ENCODE measurements at regions not wholly inside any gene's neighbourhood (a gene's known extent, or its start where the extent isn't known, plus 50 kb on each side); places are given as distances from the start of the nearest gene placed in this dataset.
"Not testable (repeated sequence)": the region's sequence is repeated elsewhere in the genome, so short reads cannot be mapped to it uniquely, and the experiment has no call there.

DNA sequence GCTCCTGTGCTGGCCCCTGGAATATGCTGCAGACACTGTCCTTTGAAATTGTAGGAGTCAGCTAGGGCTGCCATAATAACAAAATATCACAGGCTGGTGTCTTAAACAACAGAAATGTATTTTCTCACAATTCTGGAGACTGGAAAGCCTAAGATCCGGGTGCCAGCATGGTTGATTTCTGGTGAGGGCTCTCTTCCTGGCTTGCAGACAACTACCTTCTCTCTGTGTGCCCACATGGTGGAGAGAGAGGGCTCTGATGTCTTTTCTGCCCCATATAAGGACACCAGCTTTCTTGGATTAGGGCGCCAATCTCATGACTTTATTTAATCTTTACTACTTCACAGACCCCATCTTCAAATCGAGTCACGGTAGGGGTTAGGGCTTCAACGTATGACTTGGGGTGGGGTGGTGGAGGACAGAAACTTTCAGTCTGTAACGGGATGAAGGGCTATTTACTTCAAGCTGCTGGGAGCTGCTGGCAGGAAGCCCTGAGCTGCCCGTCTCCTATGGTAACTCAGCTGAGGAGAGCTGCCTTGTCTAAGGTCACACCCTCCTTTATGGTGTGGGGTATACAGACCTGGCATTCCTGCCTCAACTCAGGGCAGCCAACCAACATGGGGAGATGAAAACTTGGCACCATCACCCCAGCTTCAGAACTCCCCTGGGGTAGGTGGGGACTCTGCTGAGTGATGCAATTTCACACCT, 142.9 kb upstream of the ZBED5 start:
- DNase-seq = no peak

DNA sequence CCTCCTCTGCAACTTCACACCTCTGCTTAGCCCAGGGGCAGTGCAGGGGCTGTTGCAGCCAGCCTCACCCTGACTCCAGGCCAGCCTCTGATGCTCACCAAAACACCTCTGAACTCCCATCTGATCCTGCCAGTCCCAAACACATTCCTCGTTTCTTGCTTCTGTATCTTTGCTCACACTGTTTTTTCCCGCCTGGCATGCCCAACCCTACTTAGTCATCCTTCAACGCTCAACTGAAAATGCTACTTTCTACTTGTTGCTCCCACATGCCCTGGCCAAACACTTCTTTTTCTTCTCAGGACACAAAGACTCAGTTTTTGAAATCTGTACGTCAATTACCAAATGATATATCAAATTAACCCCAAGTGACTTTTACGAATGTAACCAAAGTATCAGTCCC, 140.8 kb upstream of the ZBED5 start:
- no peak for DNase-seq

DNA sequence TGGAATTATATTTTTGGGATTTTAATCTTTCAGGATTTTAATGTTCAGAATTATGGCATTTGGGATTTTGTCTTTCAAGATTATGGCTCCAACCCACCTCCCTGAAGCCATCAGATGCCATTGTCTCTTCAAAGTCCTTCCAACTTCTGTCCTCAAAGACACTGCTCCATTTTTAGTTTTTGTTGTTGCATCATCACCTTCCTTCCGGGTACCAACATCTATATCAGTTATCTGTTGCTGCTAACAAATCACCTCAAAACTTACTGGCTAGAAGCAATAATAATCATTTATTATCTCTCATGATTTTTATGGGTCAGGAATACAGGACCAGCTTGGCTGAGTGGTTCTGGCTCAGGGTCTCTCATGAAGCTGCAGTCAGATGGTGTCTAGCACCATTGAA, 138.8 kb upstream of the ZBED5 start:
- DNase-seq = no peak

DNA sequence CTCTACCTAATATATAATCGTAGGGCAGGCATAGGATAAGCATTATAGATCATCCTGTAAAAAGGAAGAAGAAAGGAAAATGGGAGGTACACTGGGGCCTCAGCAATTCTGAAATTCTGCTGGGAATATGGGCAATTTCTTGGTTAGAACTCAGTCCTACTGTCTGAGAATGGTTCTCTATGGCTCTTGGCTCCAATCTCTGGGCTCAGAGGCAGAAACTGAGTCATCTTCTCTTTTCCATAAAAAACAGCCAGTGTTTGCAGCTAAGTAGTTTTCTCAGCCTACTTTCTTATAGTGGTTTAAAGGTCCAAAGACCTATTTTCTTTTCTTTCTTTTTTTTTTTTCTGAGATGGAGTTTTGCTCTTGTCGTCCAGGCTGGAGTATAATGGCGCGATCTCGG, 135.8 kb upstream of the ZBED5 start:
- DNase-seq = no peak

DNA sequence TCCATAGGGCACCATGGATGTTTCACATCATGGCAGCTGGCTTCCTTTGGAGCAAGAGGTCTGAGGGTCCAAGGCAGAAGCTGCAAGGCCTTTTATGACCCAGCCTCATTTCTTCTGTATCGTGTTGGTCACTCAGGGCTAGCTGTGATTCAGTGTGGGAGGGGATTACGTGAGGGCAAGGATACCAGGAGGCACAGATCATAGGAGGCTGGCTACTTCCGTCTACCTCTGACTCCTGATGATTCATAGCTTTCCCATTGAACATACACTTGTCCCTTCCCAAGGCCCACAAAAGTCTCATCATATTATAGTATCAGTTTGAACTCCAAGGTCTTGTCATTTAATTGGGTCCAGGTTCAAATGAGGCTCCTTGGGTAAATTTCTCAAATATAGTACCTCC, 135.3 kb upstream of the ZBED5 start:
- no peak for DNase-seq

DNA sequence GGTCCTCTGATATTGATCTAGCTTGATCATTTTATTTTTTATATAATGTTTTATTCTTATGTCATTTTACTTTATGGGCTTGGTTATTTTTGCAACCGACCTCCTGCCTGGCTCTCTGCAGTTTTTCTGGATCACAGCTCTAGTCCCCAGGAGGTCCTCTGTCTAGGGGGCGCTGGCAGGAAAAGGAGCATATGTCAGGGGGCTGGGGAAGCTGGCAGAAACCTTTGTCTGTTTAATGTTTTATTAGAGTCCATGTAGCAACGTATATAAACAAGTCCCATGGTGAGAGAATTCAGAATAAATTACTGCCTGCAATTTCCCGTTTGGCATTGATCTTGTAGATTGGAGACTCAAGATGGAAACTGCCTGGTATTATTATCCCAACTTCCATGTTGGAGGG, 133.5 kb upstream of the ZBED5 start:
- DNase-seq = no peak

DNA sequence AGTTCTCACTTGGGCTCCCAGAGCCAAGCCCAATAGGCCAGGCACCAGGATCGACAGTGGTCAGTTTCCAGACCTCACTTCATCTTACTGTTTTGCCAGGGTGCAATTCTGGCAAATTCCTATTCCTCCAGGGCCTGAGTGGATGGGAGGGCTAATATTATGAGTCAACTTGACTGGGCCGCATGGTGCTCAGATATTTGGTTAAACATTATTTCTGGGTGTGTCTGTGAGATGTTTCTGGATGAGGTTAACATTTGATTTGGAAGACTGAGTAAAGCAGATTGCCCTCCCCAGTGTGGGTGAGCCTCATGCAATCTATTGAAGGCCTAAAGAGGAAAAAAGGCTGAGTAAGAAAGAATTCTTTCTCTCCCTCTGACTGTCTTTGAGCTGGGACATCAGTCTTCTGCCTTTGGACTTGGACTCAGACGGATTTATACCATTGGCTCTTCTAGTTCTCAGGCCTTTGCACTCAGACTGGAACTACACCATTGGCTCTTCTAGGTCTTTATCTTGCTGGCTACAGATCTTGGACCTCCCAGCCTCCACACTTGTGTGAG, 132.9 kb upstream of the ZBED5 start:
- no peak for DNase-seq

DNA sequence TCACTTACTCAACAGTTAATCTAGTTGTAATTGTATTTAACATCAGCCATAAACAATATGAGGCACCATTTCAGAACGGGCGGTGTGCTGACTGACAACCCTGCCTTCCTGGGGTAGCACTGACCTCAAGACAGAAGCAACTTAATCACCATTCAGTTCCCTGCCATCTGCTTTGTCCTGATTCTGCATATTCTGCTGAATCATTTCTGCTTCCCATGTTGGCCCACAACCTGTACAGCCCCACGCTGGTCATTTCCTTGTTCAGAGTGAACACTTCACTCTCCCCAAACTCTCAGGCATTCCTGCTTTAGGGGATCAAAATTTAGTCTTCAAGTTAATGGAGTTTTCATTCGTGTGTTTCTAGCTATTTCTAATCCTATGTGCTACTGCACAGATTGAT, 132.3 kb upstream of the ZBED5 start:
- no peak for DNase-seq

DNA sequence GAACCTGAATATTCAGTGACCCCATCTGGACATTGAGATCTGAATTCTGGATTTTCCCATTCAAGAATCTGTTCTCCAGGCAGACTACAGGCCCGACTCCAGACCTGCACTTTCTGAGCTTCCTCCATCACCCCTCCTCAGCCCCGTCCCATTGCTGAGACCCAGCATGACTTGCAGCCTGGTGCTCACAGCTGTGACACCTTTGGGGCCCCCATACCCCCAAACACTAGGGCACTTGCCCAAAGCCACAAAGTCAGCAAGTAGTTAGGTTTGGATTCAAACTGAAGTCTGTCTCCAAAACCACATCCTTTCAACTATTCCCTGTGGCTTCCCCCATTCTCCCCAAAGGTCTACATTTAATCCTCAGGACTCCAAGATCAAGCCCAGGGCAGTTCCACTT, 128.2 kb upstream of the ZBED5 start:
- DNase-seq = no peak

DNA sequence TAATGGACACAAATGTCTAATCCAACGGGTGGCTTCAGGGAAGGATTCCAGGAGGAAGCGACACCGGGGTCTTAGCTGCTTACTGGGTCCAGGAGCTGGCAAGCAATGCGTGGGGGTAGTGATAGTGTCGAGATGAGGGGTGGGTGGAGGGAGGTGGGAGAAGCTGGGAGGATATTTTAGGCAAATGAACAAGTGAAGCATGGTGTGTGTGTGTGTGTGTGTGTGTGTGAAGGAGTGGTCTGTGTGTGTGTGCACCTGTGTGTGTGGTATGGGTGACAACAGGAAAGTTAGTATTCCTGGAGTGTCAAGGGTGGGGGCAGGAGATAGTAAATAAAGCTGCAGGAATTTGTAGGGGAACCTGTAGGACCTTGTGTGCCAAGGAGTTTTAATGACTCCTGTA, 126.9 kb upstream of the ZBED5 start:
- DNase-seq = no peak

DNA sequence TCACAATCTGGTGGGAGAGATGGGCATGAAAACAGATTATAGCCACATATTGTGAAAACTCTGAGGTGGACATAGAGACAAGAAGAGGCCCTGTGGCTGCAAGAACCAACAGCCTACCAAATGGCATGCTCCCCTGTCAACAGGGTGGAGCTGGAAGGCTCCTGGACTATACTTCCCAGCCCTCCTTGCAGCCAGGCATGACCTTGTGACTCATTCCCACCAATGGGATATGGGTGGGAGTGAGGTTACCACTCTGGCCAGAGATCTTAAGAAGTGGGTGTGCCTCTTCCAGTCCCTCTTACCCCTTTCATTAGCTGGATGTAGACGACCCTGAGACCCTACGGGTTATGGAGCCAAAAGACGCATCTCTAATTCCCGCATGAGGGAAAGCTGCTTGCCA, 126.4 kb upstream of the ZBED5 start:
- DNase-seq = no peak

DNA sequence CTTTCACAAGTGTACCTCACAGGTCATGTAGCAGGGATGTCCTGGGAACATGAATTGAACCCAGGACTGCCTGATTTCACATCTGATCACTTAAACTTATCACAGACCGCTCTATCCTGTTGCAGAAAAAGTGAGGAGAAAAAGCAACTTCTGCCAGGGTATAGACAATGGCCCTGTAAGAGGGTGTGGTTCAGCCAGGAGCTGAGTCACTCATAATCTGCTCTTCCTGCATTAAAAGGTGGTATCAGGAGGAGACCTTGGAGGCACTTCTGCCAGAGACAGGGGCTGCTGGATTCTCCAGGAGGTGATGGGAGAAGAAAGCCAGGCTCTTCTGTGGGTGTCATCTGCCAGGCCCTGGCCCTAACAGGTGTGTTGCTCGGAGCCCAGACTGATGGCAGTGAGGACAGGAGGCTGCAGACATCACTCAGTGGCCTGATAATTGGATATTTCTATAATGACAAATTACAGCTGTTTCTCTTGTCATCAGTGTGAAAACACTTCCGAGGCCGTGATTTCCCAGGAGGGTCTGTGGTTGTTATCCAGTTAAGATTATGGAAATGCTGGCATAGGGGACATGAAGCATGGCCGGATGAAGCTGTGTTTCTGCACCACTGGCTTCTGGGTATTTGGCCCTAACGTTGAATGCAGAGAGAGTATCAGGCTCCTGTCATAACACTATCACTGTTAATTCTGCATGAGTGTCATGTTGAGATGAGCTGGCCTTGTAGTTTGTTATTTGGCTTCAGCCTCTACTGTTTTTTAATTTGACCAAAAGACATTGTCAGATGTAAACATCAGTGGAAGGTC, 125.1 kb upstream of the ZBED5 start:
- DNase-seq = no peak

DNA sequence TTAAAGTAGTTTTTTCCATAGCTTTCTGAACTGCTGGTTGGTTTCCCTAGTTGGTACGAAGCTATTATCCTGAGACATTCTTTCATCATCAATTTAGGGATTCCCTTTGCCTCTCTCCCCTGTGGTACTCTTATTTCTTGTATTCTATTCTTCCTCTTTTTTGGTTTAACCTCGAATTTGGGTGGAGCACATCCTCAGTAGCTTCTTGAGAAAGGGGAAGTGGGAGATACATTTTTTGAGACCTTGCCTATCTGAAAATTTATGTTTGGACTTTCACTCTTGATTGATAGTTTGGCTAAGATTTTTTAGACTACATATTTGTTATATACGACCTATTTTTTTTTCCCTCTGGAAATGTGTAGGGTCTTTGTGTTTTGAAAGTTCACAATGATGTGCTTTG, 121.7 kb upstream of the ZBED5 start:
- peak in 1 of 2 donors; percentile 67 for DNase-seq

DNA sequence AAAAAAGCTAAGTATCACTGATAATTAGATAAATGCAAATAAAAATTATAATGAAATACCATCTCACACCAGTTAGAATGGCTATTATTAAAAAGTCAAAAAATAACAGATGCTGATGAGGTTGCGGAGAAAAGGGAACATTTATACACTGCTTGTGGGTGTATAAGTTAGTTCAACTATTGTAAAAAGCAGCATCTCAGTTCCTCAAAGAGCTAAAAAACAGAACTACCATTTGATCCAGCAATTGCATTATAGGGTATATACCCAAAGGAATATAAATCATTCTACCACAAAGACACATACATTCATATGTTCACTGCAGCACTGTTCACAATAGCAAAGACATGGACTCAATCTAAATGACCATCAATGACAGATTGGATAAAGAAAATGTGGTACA, 120.3 kb upstream of the ZBED5 start:
- DNase-seq = no peak

DNA sequence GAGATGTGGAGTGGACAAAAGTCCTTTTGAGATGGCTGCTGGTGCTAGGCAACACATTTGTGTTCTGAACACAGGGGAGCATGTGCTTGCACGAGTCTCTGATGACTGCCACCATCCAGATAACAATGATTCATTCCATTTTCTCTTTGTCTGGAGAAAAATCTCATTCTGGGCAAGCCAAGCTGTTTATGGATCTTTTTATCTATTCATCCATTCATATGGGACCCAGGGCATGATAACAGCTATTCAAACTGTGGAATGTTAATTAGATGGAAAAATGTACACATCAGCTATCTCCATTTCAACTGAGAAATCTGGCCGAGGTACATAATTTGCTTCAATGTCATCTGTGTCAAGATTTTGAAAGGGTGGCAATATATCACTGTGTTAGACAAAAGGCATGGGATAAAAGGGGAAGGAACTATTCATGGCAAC, 117.5 kb upstream of the ZBED5 start:
- no peak for DNase-seq

DNA sequence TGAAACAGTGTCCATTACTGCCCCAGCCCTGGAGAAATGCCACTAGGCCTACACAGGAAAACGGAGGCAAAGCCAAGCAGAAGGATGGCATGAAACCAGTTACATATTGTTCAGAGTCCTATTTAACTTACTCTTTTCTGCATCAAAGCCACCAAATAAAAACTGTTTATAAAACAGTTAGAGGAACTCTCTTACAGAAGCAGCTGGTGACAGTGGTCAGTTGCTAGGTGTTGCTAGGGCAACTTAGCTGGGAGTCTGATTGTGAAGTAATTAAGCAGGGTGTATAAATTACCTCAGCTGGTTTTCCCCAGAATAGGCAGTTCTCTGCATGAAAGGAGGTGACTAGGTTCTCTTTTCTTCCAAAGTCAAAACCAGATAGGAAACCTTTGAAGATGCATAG, 115.6 kb upstream of the ZBED5 start:
- no peak for DNase-seq

DNA sequence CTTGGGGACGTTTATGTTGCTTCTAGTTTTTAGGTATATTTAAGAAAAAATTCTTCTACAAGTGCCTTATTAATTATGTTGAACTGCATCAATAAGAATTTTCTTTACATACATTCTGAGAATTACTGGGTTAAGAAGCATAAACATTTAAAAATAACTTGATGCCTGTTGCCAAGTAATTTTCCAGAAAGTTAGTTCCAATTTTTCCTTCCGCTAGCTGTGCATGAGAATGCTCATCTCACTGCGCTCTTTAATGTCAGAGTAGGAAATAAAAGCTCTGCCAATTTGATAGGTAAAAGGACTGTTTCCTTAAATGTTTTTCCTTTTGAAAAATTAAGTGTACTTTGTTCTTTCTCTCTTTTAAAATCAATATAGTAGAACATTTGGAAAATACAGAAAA, 113.1 kb upstream of the ZBED5 start:
- no peak for DNase-seq

DNA sequence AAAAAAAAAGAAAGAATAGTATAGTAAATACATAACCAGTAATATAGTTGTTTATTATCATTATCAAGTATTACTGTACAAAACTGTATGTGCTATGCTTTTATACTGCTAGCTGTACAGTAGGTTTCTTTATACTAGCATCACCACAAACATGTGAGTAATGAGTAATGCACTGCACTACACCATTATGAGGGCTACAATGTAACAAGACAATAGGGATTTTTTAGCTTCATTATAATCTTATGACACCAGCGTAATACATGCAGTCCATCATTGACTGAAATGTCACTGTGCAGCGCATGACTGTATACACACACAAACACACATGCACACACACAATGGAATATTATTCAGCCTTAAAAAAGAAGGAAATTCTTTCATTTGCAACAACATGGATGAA, 111.5 kb upstream of the ZBED5 start:
- no peak for DNase-seq

DNA sequence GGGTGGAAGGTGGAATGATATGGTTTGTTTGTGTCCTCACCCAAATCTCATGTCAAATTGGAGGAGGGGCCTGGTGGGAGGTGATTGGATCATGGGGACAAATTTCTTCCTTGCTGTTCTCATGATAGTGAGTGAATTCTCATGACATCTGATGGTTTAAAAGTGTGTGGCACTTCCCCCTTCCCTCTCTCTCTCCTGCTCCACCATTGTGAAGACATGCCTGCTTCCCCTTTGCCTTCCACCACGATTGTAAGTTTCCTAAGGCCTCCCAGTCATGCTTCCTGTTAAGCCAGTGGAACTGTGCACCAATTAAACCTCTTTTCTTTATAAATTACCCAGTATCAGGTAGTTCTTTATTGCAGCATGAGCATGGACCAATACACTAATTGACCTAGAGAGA, 99.0 kb upstream of the ZBED5 start:
- DNase-seq = not testable (repeated sequence)

DNA sequence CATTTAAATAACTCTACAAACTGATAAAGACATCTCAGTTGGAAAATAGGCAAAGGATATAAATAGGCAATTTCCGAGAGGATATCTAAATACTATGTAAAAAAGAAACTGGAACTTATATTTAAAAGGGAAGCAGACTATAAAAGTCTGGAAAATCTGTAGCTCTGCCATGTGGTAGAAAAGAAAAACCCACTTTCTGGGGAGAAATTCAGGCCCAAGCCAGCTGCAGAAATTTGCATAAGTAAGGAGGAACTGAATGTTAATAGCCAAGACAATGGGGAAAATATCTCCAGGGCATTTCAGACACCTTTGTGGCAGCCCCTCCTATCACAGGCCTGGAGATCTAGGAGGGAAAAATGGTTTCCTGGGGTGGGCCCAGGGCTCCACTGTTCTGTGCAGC, 97.8 kb upstream of the ZBED5 start:
- DNase-seq = no peak

DNA sequence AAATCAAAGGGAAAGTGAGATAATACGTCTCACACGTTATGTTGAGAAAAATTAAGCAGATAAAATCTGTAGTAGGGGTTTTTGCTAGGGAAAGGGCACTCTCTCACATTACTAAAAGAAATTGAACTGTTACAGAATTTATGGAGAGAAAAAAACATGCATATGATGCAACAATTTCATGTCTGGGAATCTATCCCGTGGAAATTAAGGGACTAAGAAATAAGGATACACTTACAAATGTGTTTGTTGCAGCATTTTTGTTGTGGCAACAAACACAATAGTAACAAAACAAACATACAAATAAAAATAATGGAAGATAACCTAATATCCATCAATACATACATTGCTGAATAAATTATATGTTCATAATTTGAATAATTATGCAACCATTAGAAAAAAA, 96.3 kb upstream of the ZBED5 start:
- no peak for DNase-seq

DNA sequence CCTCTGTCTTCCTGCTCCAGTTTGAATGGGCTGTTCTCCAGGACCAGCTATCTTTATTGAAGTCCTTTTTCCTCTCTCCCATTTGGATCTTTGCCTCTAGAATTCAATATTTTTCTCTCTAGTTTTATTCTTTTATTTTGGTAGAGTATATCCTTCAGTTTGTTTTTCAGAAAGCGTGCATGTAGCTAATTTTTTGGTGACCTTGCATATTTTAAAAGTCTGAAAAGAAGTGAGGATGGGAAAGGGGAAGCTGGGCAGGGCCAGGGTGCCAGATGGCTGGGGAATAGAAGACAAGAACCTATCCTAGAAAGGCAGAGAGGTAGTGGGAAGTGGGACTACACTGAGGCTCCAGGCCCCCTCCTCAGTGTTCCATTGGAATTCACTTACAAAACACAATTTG, 95.0 kb upstream of the ZBED5 start:
- no peak for DNase-seq

DNA sequence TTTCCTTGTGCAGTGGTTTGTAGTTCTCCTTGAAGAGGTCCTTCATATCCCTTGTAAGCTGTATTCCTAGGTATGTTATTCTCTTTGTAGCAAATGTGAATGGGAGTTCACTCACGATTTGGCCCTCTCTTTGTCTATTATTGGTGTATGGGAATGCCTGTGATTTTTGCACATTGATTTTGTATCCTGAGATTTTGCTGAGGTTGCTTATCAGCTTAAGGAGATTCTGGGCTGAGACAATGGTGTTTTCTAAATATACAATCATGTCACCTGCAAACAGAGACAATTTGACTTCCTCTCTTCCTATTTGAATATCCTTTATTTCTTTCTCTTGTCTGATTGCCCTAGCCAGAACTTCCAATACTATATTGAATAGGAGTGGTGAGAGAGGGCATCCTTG, 90.1 kb upstream of the ZBED5 start:
- not testable (repeated sequence) for DNase-seq

DNA sequence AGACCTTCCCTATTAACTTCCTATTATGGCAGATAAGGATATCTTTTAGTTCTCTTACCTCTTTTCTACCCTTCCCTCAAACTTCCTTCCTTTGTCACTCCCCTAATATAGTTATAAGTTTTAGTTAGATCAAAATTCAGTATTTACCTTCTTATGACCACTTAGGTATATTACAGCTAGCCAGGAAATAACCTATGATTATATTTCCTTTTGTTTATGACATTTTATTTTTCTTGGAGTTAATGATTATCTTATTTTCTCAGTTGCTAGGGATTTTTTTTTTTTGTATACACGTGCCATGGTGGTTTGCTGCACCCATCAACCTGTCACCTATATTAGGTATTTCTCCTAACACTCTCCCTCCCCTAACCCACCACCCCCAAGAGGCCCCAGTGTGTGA, 88.2 kb upstream of the ZBED5 start:
- DNase-seq = no peak

DNA sequence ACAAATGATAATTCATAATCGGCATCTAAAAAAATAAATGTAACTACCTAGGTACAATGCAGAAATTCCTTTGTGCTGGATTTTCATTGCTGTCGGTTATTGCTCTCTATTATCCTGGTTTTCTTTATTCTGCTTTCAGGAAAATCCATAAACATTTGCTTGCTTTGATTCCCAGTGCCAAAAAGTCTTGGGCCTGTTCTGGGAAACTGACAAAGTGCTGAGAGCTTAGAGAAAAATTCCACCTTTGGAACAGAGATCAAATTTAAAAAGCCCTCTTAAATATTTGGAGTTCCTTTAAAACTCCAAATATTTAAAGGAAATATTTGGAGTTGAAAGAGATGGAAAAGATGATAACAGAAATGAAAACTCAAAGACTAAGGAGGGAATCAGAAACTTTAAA, 87.3 kb upstream of the ZBED5 start:
- DNase-seq = no peak

All from bone marrow (tissue), 2 donors.